ENCODE measurements at regions not wholly inside any gene's neighbourhood (a gene's known extent, or its start where the extent isn't known, plus 50 kb on each side); places are given as distances from the start of the nearest gene placed in this dataset.

DNA sequence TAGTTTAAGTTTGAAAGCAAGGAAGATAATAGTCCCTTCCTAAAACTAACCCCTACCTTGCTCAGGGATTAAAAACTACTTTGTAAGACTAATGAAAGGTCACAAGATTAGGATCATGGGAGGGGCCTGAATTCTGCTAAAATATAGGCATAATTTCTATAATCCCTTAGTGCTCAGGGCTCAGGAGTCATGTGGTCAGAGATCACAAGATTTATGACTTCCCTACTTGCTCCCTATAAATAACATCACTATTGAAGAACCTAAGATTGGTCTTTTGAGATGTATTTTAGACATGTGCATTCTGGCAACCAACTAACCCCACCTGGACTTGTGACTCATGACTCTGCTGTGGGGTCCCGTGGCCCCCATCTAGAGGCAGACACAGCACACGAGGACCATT, 81.1 kb downstream of the STMND1 start:
- Histone ChIP-seq H3K9me2 (ENCODE audit: insufficient read depth, low read length) (no peaks in the 10 kb centered on the region), H3K36me3 (ENCODE audit: insufficient read depth, low read length) (no peaks in the 10 kb centered on the region), H3K9ac (ENCODE audit: low read length) (no peak overlapping the region), H4K20me1 (ENCODE audit: insufficient read depth) (no peaks in the 10 kb centered on the region), H3F3A (ENCODE audit: insufficient read depth, low read length, poor library complexity, severe bottlenecking) (no peaks in the 10 kb centered on the region), H3K4me3 (ENCODE audit: low read length) (no peak overlapping the region), H3K27me3 (ENCODE audit: insufficient read depth, low read depth, low read length) (no peaks in the 10 kb centered on the region), H3K4me2 (ENCODE audit: low read length) (no peak overlapping the region), H3K9me3 (ENCODE audit: low read length) (no peaks in the 10 kb centered on the region), H3K27ac (ENCODE audit: low read length) (no peak overlapping the region), H3K79me2 (replicated peaks; ENCODE audit: insufficient read depth, low read length) (no peaks in the 10 kb centered on the region), H2AFZ (ENCODE audit: low read depth, low read length) (no peak overlapping the region)
- TF ChIP-seq TAF1 (IDR thresholded peaks at IDR 0.05; ENCODE audit: low read depth) (no peak), POLR2AphosphoS5 (IDR thresholded peaks at IDR 0.05) (no peak), EZH2 (IDR thresholded peaks at IDR 0.05; ENCODE audit: borderline replicate concordance, insufficient read depth, low read length, poor library complexity, severe bottlenecking) (no peak), MXI1 (conservative IDR thresholded peaks at IDR 0.05; ENCODE audit: poor library complexity, severe bottlenecking) (no peak), RAD21 (conservative IDR thresholded peaks at IDR 0.05) (no peak), EP300 (conservative IDR thresholded peaks at IDR 0.05; ENCODE audit: poor library complexity, severe bottlenecking) (no peak), SMC3 (conservative IDR thresholded peaks at IDR 0.05; ENCODE audit: poor library complexity) (no peak)
- TF ChIP-seq, protein P1, sequence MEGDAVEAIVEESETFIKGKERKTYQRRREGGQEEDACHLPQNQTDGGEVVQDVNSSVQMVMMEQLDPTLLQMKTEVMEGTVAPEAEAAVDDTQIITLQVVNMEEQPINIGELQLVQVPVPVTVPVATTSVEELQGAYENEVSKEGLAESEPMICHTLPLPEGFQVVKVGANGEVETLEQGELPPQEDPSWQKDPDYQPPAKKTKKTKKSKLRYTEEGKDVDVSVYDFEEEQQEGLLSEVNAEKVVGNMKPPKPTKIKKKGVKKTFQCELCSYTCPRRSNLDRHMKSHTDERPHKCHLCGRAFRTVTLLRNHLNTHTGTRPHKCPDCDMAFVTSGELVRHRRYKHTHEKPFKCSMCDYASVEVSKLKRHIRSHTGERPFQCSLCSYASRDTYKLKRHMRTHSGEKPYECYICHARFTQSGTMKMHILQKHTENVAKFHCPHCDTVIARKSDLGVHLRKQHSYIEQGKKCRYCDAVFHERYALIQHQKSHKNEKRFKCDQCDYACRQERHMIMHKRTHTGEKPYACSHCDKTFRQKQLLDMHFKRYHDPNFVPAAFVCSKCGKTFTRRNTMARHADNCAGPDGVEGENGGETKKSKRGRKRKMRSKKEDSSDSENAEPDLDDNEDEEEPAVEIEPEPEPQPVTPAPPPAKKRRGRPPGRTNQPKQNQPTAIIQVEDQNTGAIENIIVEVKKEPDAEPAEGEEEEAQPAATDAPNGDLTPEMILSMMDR (IDR thresholded peaks at IDR 0.05; ENCODE audit: poor library complexity, severe bottlenecking) = no peak
- TF ChIP-seq, protein P2, sequence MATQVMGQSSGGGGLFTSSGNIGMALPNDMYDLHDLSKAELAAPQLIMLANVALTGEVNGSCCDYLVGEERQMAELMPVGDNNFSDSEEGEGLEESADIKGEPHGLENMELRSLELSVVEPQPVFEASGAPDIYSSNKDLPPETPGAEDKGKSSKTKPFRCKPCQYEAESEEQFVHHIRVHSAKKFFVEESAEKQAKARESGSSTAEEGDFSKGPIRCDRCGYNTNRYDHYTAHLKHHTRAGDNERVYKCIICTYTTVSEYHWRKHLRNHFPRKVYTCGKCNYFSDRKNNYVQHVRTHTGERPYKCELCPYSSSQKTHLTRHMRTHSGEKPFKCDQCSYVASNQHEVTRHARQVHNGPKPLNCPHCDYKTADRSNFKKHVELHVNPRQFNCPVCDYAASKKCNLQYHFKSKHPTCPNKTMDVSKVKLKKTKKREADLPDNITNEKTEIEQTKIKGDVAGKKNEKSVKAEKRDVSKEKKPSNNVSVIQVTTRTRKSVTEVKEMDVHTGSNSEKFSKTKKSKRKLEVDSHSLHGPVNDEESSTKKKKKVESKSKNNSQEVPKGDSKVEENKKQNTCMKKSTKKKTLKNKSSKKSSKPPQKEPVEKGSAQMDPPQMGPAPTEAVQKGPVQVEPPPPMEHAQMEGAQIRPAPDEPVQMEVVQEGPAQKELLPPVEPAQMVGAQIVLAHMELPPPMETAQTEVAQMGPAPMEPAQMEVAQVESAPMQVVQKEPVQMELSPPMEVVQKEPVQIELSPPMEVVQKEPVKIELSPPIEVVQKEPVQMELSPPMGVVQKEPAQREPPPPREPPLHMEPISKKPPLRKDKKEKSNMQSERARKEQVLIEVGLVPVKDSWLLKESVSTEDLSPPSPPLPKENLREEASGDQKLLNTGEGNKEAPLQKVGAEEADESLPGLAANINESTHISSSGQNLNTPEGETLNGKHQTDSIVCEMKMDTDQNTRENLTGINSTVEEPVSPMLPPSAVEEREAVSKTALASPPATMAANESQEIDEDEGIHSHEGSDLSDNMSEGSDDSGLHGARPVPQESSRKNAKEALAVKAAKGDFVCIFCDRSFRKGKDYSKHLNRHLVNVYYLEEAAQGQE (IDR thresholded peaks at IDR 0.05; ENCODE audit: borderline replicate concordance) = no peak

DNA sequence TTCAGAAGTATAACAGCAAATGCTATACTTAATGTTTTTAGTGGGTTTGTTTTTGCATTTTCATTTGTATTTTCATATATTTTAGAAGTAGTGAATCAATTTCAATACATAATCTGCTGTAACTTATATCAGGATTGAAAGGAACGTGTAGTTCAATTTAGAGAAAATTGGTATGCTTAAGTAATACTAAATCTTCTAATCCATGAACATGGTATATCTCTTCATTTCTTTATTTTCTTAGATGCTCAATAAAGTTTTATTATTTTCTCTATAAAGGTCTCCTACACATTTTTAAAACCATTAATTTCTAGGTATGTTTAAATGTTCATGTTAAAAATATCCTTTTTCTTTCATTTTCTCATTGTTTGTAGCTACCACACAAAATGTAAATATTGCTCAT, 85.1 kb downstream of the STMND1 start:
- TF ChIP-seq POLR2AphosphoS5 (IDR thresholded peaks at IDR 0.05) = no peak
- no peak for TF ChIP-seq EZH2 (IDR thresholded peaks at IDR 0.05; ENCODE audit: borderline replicate concordance, insufficient read depth, low read length, poor library complexity, severe bottlenecking)
- no peak for TF ChIP-seq SMC3 (conservative IDR thresholded peaks at IDR 0.05; ENCODE audit: poor library complexity)
- TF ChIP-seq RAD21 (conservative IDR thresholded peaks at IDR 0.05) = no peak
- TF ChIP-seq, protein P1 (IDR thresholded peaks at IDR 0.05; ENCODE audit: poor library complexity, severe bottlenecking) = no peak
- TF ChIP-seq, protein P2 (IDR thresholded peaks at IDR 0.05; ENCODE audit: borderline replicate concordance) = no peak
- no peak for TF ChIP-seq MXI1 (conservative IDR thresholded peaks at IDR 0.05; ENCODE audit: poor library complexity, severe bottlenecking)
- TF ChIP-seq TAF1 (IDR thresholded peaks at IDR 0.05; ENCODE audit: low read depth) = no peak
- no peak for TF ChIP-seq EP300 (conservative IDR thresholded peaks at IDR 0.05; ENCODE audit: poor library complexity, severe bottlenecking)
- no peaks in the 10 kb centered on the region for H3K9me3 ChIP-seq (ENCODE audit: low read length)
- H3K9me2 ChIP-seq (ENCODE audit: insufficient read depth, low read length) = no peaks in the 10 kb centered on the region
- no peaks in the 10 kb centered on the region for H4K20me1 ChIP-seq (ENCODE audit: insufficient read depth)
- no peaks in the 10 kb centered on the region for H3K79me2 ChIP-seq (replicated peaks; ENCODE audit: insufficient read depth, low read length)
- H3F3A ChIP-seq (ENCODE audit: insufficient read depth, low read length, poor library complexity, severe bottlenecking) = no peaks in the 10 kb centered on the region
- no peak overlapping the region for H3K9ac ChIP-seq (ENCODE audit: low read length)
- no peak overlapping the region for H2AFZ ChIP-seq (ENCODE audit: low read depth, low read length)
- H3K4me3 ChIP-seq (ENCODE audit: low read length) = no peak overlapping the region
- H3K27me3 ChIP-seq (ENCODE audit: insufficient read depth, low read depth, low read length) = no peaks in the 10 kb centered on the region
- H3K36me3 ChIP-seq (ENCODE audit: insufficient read depth, low read length) = no peaks in the 10 kb centered on the region
- H3K4me2 ChIP-seq (ENCODE audit: low read length) = no peak overlapping the region
- H3K27ac ChIP-seq (ENCODE audit: low read length) = no peak overlapping the region
